ENCODE measurements at regions not wholly inside any gene's neighbourhood (a gene's known extent, or its start where the extent isn't known, plus 50 kb on each side); places are given as distances from the start of the nearest gene placed in this dataset.
A peak's percentile ranks its signal among the peaks of the same experiment; 100 is the strongest.

DNA sequence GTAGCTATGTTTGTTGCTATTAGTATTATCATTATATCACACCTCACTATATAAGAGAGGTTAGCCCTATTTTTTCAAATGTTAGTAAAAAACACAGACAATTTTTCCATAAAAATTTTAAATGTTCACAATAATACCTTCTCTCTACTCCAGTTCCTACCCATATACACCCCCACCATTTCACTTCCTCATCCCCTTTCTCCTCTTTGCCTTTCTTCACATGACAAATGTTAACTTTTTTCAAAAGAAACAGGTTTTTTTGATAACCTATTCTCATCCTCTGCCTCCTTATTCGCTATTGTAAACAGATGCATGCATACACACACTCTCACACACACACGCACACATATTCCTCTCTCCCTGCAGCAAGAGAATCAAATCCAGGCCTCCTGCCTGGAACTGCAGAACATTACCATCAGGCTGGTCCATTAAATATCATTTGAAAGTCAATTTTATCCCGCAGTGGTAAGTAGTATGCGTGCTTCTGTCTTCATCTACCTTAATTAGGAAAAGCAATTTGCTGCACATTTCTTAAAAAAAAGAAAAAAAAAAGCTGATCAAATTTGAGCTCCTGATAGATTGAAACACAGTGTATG is 55.5 kb downstream of the MID1IP1 start:
- no peak for FAIRE-seq
- DNase-seq, result no peak
- ATAC-seq, result no peak
- Histone ChIP-seq H3K27me3 (peaks cover 0 to 4% (median 0%) of the 10 kb centered on the region in 4 donors), H3K4me3 (no peak overlapping the region), H3K9me3 (no peaks in the 10 kb centered on the region), H3K4me1 (no peaks in the 10 kb centered on the region), H3K36me3 (no peaks in the 10 kb centered on the region), H3K27ac (no peak overlapping the region)
- 82 to 92% methylated on average over 4 of the region's 4 CpGs for WGBS, 2 donors
- intact Hi-C loops (cut with DNase I), result no loop called here
- TF ChIP-seq, protein P1, sequence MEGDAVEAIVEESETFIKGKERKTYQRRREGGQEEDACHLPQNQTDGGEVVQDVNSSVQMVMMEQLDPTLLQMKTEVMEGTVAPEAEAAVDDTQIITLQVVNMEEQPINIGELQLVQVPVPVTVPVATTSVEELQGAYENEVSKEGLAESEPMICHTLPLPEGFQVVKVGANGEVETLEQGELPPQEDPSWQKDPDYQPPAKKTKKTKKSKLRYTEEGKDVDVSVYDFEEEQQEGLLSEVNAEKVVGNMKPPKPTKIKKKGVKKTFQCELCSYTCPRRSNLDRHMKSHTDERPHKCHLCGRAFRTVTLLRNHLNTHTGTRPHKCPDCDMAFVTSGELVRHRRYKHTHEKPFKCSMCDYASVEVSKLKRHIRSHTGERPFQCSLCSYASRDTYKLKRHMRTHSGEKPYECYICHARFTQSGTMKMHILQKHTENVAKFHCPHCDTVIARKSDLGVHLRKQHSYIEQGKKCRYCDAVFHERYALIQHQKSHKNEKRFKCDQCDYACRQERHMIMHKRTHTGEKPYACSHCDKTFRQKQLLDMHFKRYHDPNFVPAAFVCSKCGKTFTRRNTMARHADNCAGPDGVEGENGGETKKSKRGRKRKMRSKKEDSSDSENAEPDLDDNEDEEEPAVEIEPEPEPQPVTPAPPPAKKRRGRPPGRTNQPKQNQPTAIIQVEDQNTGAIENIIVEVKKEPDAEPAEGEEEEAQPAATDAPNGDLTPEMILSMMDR (IDR thresholded peaks at IDR 0.05), result no peak

DNA sequence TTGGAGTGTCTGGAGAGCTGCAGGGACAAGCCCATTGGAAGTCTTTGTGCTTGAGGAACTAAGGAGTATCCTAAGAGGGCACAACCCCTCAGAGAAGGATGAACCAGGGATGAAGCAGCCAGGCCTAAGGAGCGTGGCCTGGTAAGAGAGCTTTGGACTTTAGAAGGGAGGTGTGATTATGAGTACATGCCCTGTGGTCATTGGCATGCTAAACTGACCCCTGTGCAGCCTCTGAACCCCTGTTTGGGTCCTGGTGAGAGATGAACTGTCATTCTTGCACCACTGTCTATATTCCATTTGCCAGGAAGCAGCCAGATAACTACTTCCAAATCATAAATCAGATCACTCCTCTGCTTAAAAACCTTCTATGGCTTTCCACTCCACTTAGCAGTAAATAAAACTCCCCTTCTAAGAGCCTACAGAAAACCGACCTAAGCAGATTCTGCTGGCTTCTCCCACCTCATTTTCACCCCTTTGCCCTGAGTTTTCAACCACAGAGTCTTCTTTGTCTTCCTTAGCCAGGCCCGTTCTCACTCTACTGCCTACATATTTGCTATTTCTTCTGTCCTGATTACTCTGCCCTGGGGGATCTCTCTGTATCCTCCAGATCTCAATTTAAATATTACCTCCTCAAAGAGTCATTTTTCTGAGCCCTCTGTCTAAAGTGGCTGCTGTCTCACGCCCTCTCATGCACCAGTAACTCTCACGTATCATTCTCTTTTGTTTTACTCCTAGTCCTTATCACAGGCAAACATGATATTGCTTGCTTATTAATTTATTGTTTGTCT is 56.7 kb downstream of the MID1IP1 start:
- H3K27me3 ChIP-seq, result no peaks in the 10 kb centered on the region
- WGBS, 2 donors, result 69 to 79% methylated on average over 5 of the region's 5 CpGs
- no peak overlapping the region for H3K27ac ChIP-seq
- no peaks in the 10 kb centered on the region for H3K36me3 ChIP-seq
- no peaks in the 10 kb centered on the region for H3K9me3 ChIP-seq
- TF ChIP-seq, protein P1 (IDR thresholded peaks at IDR 0.05), result no peak
- H3K4me3 ChIP-seq, result no peak overlapping the region
- no peaks in the 10 kb centered on the region for H3K4me1 ChIP-seq
- ATAC-seq (no peak), FAIRE-seq (no peak), DNase-seq (no peak)
- intact Hi-C loops (cut with DNase I), result no loop called here

- H3K27me3 ChIP-seq, result no peaks in the 10 kb centered on the region
- FAIRE-seq (no peak), DNase-seq (no peak), ATAC-seq (no peak)
- H3K4me1 ChIP-seq, result no peaks in the 10 kb centered on the region
- H3K4me3 ChIP-seq, result no peak overlapping the region
- no peaks in the 10 kb centered on the region for H3K9me3 ChIP-seq
- TF ChIP-seq, protein P1 (IDR thresholded peaks at IDR 0.05), result no peak
- H3K36me3 ChIP-seq, result no peaks in the 10 kb centered on the region
- H3K27ac ChIP-seq, result no peak overlapping the region
- intact Hi-C loops (cut with DNase I), result no loop called here
Measured at GRCh38 chrX:38859602-38860001, 58.3 kb downstream of the MID1IP1 start.

DNA sequence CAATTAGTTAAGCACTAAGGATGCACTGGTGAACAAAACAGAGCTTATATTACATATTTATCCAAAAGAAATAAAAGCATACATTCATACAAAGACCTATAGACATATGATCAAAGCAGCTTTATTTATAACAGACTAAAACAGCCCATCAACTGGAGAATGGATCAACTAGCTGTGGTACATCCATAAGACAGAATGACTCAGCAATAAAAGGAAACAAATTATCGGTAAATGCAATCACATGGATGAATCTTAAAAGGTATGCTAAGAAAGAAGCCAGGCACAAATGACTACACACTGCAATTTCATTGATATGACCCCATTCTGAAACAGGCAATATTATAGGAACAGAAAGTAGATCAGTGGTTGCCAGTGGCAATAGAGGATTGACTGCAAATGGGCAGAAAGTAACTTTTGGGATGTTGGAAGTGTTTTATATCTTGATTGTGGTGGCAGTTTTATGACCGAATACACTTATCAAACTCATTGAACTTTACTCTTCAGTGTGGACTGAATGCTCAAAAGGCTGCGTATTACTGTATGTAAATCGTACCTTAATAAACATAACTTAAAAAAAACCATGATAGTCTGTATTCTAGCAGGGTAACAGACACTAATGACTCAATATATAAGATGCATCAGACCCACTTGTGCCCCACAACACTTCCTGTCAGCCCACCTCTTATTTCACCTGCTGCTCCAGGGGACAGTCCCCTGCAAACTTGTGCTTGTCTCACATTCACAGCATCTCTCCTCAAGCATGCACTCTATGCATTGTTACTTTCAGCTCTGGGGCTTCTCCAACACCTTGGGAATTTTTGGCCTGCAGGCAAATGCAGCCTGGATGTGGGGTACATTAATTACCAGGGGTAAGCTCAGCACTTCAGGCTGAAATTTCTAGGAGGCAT is 59.1 kb downstream of the MID1IP1 start:
- no peaks in the 10 kb centered on the region for H3K36me3 ChIP-seq
- no peaks in the 10 kb centered on the region for H3K27me3 ChIP-seq
- TF ChIP-seq, protein P1 (IDR thresholded peaks at IDR 0.05), result no peak
- H3K4me1 ChIP-seq, result no peaks in the 10 kb centered on the region
- no peak for DNase-seq
- FAIRE-seq, result peak; percentile 53
- intact Hi-C loops (cut with DNase I), result no loop called here
- no peaks in the 10 kb centered on the region for H3K9me3 ChIP-seq
- H3K27ac ChIP-seq, result no peak overlapping the region
- ATAC-seq, result no peak
- no peak overlapping the region for H3K4me3 ChIP-seq
- WGBS, 2 donors, result 89 to 91% methylated on average over 4 of the region's 4 CpGs
